ENCODE measurements at regions not wholly inside any gene's neighbourhood (a gene's known extent, or its start where the extent isn't known, plus 50 kb on each side); places are given as distances from the start of the nearest gene placed in this dataset.
"Not testable (repeated sequence)": the region's sequence is repeated elsewhere in the genome, so short reads cannot be mapped to it uniquely, and the experiment has no call there.

GRCh38 chr12:113726254-113726819, 239.8 kb downstream of the RBM19 start:
- no peak for DNase-seq

GRCh38 chr12:113725557-113725876, 240.6 kb downstream of the RBM19 start:
- no peak for DNase-seq

- no peak for DNase-seq
These were observed 241.2 kb downstream of the RBM19 start for GRCh38 chr12:113724794-113725556.

- no peak for DNase-seq
These were observed 242.5 kb downstream of the RBM19 start for GRCh38 chr12:113723631-113724030.

- no peak for DNase-seq
These were observed 243.4 kb downstream of the RBM19 start for GRCh38 chr12:113722747-113723146.

- no peak for DNase-seq
These were observed 245.5 kb downstream of the RBM19 start for GRCh38 chr12:113720629-113721028.

GRCh38 chr12:113719911-113720591, 246.1 kb downstream of the RBM19 start:
- no peak for DNase-seq

GRCh38 chr12:113713156-113713555, 241.5 kb upstream of the LHX5 start:
- no peak for DNase-seq

GRCh38 chr12:113712481-113712880, 240.8 kb upstream of the LHX5 start:
- no peak for DNase-seq

GRCh38 chr12:113710216-113710615, 238.5 kb upstream of the LHX5 start:
- DNase-seq = no peak

GRCh38 chr12:113709456-113709855, 237.8 kb upstream of the LHX5 start:
- DNase-seq = no peak

GRCh38 chr12:113702836-113703235, 231.2 kb upstream of the LHX5 start:
- no peak for DNase-seq

GRCh38 chr12:113702276-113702675, 230.6 kb upstream of the LHX5 start:
- DNase-seq = no peak

- peak; percentile 38 for DNase-seq
These were observed 229.3 kb upstream of the LHX5 start for GRCh38 chr12:113700943-113701342.

- not testable (repeated sequence) for DNase-seq
These were observed 228.3 kb upstream of the LHX5 start for GRCh38 chr12:113699984-113700383.

GRCh38 chr12:113698510-113698858, 226.8 kb upstream of the LHX5 start:
- DNase-seq = no peak

GRCh38 chr12:113697651-113698509, 226.2 kb upstream of the LHX5 start:
- DNase-seq = no peak

GRCh38 chr12:113697104-113697503, 225.4 kb upstream of the LHX5 start:
- DNase-seq = no peak

- no peak for DNase-seq
These were observed 222.0 kb upstream of the LHX5 start for GRCh38 chr12:113693693-113694092.

GRCh38 chr12:113689047-113689610, 217.5 kb upstream of the LHX5 start:
- no peak for DNase-seq

- no peak for DNase-seq
These were observed 216.6 kb upstream of the LHX5 start for GRCh38 chr12:113688313-113688712.

GRCh38 chr12:113684908-113685782, 213.5 kb upstream of the LHX5 start:
- DNase-seq = no peak
